ENCODE measurements at regions not wholly inside any gene's neighbourhood (a gene's known extent, or its start where the extent isn't known, plus 50 kb on each side); places are given as distances from the start of the nearest gene placed in this dataset.
"Not testable (repeated sequence)": the region's sequence is repeated elsewhere in the genome, so short reads cannot be mapped to it uniquely, and the experiment has no call there.

DNA sequence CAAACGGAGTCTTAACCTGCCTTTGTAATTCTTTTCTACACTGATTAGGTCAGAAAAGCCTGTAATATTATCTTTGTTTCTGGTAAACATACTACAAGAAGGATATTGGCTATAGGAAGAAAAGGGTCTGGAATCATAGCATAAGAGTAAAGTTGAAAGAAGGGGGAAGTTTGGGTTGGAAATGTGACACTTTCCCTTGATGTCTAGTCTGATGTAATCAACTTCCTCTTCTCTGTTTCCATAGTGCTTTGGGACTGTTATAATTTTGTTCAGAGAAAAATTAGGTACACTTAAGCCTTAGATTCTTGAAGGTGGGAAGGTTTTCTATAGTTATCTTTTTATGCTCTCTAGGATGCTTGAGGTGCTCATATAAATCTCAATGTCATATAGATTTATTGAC is 322.2 kb downstream of the AEBP2 start:
- intact Hi-C loops (cut with micrococcal nuclease) = no loop called here

DNA sequence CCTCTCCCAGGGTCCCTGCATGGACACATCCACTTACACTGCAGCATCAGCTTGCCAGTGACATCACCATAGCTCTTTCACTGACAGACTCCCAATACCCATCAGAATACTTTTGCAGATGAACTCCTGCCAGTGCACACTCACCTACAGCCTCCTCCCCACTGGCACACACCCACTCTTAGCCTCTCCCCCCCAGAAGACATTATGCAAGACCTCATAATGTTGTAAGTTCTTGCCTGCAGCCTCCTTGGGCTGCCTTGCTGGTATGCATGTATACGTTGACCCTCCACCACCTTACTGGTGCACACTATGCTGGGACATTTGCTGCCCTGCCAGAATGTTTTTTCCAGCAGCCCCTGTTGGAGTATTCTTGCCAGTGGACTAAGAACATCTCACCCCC is 324.2 kb downstream of the AEBP2 start:
- intact Hi-C loops (cut with micrococcal nuclease) = no loop called here

DNA sequence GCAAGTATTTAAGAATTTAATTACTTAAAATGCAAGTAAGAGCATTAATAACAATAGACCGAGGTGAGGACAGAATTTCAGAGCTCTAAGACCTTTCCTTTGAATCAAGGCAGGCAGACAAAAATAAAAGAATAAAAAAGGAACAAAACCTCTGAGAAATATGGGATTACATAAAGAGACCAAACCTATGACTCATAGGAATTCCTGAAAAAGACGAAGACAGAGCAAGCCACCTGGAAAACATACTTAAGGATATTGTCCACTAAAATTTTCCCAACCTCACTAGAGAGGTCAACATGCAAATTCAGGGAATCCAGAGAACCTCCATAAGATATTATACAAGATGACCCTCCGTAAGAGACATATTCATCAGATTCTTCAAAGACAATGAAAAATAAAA is 325.1 kb downstream of the AEBP2 start:
- intact Hi-C loops (cut with micrococcal nuclease) = no loop called here

DNA sequence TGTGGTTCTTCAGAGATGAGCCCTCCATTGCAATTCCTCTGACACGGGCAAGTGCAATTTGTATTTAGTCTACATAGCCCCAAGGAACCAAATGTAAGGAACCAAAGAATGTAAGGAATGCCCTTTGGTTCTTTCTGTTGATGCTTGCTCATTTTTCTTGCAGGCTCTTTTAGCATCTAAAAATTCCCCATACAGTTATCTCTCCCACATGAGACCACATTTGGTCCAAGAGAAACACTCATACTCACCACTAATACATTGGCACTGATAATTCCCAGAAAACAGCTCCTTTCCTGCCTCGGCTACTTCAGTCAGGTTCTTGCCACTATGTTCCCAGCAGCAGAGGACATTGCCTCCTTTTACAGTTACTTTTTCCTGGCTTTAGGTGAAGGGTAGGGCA is 332.6 kb downstream of the AEBP2 start:
- intact Hi-C loops (cut with micrococcal nuclease) = no loop called here

DNA sequence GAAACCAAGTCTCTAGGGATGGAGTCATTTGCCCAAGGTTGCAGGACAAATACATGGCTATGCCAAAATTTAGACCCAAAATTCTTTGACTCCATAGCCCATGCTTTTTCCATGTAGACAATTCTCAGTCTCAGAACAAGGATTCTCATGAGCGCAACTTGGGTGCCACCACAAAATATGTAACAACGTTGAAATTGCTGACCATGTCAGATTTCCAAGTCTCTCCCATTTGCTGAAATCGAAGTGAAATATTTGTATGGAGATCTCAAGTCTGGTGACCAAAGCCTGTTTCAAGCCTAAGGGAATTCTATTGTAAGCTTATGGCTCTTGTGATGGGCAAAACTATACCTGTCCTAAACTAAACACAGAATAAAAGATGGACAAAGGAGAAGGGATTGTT is 333.5 kb downstream of the AEBP2 start:
- intact Hi-C loops (cut with micrococcal nuclease) = no loop called here

DNA sequence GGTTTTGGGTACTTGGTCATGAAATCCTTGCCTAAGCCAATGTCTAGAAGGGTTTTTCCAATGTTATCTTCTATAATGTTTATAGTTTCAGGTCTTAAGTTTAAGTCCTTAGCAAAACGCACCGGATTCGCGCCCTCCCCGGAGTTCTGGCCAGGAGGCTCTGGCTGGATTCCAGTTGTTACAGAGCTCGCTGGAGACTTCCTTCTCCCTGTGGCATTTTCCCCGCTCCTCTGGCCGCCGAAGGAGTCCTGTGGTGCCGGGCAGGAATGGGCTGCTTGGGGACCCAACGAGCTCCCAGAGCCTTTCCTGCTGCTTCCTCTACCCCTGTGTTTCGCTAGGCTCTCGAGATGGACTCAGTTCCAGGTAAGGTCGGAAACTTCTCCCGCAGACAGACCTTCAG is 335.9 kb downstream of the AEBP2 start:
- intact Hi-C loops (cut with micrococcal nuclease) = no loop called here

DNA sequence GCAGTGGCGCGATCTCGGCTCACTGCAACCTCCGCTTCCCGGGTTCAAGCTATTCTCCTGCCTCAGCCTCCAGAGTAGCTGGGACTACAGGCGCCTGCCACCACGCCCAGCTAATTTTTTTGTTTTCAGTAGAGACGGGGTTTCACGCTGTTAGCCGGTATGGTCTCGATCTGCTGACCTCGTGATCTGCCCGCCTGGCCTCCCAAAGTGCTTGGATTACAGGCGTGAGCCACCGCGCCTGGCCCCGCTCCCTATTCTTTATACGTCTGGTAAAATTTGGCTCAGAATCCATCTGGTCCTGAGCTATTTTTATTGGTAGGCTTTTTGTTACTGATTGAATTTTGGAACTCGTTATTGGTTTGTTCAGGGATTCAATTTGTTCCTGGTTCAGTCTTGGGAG is 336.7 kb downstream of the AEBP2 start:
- intact Hi-C loops (cut with micrococcal nuclease) = not testable (repeated sequence)

DNA sequence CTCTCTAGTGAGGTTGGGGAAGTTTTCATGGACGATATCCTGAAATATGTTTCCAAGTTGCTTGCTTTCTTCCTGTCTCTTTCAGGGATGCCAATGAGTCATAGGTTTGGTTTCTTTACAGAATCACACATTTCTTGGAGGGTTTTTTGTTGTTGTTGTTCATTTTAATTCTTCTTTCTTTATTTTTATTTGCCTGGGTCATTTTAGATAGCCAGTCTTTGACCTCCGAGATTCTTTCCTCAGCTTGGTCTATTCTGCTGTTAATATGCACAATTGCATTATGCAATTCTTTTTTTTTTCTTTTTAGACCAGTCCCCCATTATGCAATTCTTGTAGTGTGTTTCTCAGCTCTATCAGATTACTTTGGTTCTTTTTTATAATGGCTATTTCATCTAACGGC is 338.9 kb downstream of the AEBP2 start:
- intact Hi-C loops (cut with micrococcal nuclease) = no loop called here

DNA sequence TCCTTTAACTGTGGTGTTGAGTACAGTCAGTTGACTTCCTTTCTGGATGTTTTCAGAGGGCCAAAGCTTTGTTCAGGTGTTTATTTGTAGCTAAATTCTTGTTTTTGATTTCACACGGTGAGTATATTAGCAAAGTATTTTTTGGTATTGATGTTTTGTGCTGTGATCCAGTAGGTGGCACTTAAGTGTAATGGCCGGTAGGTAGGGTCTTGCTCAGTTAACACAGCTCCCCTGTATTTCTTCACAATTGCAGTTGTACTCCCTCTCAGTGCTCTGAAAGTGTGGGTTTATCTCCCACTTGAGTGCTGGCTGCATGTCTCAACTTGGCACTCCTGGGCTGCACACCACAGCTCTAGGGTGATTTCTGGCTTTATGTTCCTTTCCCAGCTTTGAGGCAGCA is 339.5 kb downstream of the AEBP2 start:
- intact Hi-C loops (cut with micrococcal nuclease) = no loop called here

DNA sequence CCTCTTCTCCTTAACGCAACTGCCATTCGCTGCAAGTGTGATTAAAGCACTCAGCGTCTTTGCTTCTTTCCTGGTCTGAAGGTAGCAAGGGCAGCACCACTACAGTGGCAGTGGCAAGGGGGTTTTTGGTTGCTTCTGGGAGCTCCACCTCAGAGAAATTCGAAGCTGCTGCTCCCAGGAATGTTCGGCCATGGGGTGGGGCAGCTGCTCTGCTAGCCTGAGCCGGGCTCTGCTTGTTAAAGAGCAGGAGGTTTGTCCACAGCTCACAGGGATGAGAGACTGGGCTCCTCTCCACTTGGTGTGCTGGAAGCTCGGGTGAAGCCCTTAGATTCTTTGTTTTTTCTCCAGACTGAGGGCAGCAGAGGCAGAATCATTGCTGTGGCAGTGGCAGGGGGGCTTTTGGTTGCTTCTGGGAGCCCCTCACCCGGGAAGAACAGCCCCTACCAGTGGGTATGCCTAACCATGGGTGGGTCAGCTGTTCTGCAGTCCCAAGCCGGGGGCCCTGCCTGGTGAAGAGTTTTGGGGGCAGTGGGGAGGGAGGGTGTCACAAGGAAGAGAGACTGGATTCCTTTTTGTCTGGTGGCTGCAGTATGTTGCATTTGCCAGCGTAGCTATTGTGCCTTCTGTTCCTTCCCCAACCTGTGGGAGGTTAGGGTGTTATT is 340.2 kb downstream of the AEBP2 start:
- intact Hi-C loops (cut with micrococcal nuclease) = no loop called here

DNA sequence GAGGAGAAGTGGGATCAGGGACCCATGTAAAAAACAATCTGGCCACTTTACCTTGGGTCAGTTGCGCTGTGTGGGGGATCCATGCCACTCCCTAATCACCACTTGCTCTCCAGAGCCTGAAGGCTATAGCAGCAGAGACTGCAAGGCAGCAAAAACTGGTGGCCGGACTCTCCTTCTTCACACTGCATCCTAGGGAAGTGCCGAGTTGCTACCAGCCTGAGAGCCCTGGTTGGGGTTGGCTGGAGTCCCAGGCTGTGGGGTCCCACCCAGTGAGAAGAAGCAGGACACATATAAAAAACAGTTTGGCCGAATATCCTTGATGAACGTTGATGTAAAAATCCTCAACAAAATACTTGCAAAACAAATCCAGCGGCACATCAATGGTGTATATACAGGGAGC is 341.2 kb downstream of the AEBP2 start:
- intact Hi-C loops (cut with micrococcal nuclease) = no loop called here

DNA sequence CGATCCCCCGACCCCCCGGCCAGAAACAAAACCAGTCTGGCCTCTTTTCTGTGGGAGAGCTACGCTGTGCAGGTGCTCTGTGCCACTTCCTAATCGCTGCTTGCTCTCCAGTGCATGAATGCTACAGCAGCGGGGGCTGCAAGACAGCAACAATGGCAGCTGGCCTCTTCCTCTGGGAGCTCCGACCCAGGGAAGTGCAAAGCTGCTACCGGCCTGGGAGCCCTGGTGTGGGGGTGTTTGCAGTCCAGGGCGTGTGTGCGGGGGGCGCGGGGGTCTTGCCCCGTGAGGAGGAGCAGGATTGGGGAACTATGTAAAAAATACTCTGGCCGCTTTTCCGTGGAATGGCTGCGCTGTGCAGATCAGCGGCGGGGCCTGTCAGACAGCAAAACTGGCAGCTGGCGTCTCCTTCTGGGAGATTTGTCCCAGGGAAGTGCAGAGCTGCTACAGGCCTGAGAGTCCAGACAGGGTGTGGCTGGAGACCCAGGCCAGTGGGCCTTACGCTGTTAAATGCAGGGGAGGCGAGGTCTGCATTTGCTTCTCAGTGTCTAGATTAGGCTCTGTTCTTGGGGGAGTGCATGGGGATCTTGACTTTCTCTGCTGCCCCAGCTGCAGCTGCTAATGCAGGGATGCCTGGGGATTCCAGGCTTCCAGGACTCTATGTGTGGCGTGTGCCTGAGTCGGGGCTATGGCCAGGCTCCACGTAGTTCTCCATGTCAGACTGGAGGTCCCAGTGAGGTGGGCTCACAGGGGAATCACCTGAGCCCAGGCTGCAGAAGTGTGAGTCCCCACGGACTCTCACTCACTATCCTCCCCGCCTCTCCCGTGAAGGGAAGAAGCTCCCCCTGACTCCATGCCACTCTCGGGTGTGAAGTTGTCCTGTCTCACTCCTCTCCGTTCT is 344.5 kb downstream of the AEBP2 start:
- intact Hi-C loops (cut with micrococcal nuclease) = no loop called here

DNA sequence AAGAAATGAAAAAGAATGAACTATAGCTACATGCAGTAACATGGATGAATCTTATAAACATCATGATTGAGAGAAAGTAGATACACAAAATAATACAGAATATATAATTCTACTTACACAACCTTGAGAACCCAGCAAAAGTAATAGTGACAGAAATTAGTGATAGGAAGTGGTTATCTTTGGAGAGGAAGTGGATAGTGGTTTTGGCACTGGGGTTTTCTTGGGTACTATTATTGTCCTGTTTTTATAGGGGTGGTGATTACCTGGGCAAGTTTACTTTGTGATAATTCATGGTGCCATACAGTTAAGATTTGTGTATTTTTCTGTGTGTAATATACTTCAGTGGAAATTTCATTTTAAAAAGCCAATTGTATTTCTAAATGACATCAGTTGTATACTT is 352.7 kb downstream of the AEBP2 start:
- intact Hi-C loops (cut with micrococcal nuclease) = no loop called here

DNA sequence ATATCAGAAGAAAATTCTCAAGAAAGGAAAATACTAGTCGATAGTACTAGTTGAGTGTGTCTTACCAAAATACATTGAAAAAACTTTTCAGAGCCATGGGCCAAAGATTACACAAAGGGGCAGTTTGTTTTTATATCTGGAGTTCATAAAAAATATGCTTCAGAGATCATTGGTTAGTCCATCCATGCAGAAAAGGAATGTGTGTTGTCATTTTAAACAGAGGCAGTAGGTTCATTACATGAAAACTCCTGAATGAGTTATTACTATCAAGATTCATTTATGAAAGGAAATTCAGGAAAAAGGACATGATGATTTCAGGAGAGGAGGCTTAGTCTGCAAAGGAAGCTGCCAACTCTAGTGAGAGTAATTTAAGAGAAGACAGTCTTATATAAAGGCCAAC is 354.8 kb downstream of the AEBP2 start:
- intact Hi-C loops (cut with micrococcal nuclease) = no loop called here

DNA sequence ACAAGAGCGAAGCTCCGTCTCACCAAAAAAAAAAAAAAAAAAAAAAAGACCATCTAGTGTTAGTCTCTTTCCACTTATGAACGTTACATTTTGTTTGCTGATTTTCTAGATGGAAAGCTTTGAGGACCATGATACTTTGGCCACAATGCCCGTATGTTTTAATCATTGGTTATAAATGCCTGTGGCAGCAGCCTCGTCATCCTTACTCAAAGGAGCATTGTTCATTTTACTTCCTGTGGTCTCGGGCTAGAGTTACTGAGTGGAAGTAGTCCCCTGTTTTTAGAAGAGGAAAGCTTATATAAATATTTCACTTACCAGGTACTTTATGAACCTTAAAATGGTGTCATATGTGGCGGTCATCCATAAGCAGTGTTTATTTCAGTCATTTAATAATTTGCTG is 359.9 kb downstream of the AEBP2 start:
- intact Hi-C loops (cut with micrococcal nuclease) = no loop called here

DNA sequence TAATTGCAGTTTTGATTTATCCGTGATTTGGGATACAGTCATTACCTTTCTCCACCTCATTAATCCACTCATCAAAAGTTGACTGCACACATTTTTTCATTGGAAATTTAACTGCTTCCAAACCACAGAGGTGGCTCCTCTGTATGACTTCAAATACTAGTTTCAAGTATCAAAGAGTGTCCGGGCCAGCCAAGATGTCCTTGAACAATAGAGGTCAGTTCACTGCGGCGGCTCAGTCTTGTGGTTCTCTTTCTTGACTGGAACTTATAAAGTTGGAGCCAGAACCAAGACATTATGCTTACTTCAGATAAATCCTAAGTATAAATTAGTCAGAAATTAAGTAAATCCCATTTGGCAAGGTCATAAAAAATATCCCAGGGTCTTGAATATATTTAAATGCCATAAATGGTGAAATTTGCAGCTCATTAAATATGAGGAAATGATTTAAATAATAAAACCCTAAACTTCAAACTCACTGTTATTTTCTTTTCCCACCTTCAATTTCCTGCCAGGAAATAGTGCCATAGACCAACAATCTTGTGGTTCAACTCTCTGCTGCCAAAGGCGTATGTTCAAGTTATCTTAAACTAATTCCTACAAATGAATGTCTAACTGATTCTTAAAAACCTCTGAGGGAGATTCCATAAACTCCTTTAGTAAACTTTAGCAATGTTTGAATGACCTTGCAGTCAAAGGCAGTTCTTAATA is 360.8 kb downstream of the AEBP2 start:
- intact Hi-C loops (cut with micrococcal nuclease) = no loop called here

DNA sequence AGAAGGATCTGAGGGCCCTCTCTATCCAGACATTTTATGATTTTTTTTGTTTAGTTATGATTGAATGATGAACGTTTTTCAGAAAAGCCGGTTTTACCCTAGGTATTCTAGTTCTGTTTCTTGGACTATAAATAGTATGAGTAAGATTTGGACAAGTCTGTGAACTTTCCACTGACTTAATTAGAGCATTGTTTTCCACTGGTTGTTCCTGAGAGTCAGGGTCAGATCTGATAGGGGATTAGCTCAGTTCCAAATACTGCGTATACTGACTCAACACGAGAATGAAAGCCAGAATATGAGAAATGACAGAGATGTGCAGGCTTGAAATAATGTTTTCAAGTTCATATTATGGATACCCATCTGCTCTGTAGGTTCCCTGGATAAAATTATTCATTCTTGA is 361.6 kb downstream of the AEBP2 start:
- intact Hi-C loops (cut with micrococcal nuclease) = no loop called here

DNA sequence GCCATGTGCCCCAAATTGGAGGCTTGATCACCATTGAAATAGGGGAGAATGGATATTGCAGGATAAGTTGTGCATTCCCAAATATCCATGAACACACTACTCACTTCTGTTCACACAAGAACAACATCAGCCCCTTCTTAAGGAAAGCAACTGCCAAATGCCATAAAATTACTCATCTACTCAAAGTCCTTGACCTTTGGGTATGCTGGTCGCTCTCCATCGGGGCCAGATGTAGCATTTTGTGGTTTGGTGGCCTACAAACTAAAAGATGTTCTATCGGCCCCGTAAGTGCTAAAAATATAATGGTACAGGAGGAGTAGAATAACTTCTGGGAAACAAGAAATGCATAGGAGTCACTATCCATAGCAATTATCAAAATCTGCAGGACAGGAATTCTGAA is 362.6 kb downstream of the AEBP2 start:
- intact Hi-C loops (cut with micrococcal nuclease) = no loop called here

DNA sequence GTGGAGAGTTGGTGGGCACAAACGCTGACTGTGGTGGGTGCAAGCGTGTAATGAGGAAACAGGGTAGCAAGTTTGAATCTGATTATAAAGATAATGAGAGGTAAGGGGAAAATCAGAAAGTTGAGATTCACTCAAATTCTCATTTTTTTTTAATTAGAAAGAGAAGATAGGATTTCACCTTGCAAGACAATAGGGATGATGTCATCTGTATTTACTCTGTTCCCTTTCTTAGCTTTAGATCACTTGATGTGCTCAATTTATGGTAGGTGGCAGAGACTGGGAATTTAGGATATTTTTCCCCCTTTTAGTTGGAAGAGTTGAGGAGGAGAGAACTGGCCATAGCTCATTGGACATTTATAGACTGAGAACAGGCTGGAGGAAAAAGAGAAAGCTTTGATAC is 363.6 kb downstream of the AEBP2 start:
- intact Hi-C loops (cut with micrococcal nuclease) = no loop called here

DNA sequence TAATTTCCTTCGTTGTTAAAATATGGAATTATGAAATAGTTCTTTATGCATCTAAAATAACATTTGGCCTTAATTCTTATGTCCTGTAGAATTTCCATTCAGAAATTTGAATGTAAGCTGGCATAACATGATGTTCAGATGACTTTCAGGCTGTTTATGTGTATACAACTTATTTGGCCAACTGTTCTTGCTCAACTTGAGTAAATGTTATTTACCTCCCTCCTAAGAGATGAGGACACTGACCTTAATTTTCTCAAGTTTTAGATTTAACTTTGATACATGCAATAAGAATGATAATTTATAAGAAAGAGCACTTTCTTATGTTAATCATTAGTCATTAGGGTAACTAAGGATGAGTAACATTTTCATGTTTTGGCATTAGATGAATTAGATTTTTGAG is 365.4 kb downstream of the AEBP2 start:
- intact Hi-C loops (cut with micrococcal nuclease) = no loop called here

DNA sequence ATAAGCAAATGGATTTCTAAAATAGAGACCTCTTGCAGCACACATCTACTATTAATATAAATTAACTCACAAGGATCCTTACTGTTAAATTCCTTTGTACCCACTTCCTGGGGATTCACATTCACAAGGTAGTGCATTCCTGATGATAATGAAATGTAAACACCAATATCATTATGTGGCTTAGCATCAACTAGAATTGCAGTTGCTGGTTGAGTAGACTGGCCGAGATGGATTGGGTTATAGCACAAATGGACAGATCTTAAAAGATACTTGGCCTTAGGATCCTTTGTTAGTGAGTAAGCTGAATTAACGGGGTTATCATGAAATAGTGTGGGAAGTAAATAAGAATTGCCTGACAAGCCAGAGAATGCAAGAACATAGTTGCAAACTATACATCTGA is 369.1 kb downstream of the AEBP2 start:
- intact Hi-C loops (cut with micrococcal nuclease) = no loop called here

DNA sequence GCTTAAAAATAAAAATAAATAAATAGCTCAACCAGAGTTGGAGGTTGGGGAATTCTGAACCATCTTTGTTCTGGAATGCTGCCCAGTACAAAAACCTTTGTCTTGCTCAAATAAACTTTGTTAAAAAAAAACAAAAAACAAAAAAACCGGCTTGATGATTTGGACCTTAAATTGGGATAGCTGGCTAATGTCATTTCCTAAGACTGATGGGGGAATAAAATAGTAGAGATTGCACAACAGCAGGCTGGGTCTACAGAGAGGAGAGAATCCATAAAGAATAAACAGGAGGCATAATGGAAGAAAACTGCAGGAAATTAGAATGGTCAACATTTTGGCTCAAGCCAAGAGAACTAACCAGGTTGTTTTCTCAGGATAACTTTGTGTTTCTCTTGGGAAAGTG is 370.9 kb downstream of the AEBP2 start:
- intact Hi-C loops (cut with micrococcal nuclease) = no loop called here

Measured in T-helper 1 cell treated with Interleukin-12 subunit alpha and Interleukin-12 subunit beta and Interleukin-4 antibody, amounts not matched to agents 30 ng/mL and 1 ng/mL, for 36 hours (primary cell).